GM21447 (cell line): ENCODE measurements at regions not wholly inside any gene's neighbourhood (a gene's known extent, or its start where the extent isn't known, plus 50 kb on each side); places are given as distances from the start of the nearest gene placed in this dataset.

Experiments used
- ATAC-seq: cut with Tn5 transposase; IDR thresholded peaks from one replicate; pipeline ENCODE4 v1.9.1; 2021; ENCODE audit not compliant: unreplicated experiment

DNA sequence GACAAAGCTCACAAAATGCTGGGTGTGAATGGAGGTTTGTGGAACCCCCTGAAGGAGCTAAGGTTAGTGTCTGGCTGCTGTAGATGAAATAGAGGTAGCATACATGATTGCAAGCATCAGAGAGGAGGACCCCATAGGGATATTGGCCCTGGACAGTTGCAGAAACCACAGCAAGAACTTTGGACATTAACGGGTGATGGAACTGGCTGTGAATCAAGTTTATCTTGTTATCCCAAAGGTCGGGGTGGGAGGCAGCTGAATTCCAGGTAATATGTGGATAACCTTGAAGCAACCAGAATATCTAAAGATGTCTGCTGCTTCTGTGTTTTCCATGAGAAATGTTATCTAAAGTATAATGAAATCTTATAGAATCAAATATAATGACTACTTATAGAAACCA, 447.7 kb downstream of the ZSWIM6 start:
- ATAC-seq = no peak

DNA sequence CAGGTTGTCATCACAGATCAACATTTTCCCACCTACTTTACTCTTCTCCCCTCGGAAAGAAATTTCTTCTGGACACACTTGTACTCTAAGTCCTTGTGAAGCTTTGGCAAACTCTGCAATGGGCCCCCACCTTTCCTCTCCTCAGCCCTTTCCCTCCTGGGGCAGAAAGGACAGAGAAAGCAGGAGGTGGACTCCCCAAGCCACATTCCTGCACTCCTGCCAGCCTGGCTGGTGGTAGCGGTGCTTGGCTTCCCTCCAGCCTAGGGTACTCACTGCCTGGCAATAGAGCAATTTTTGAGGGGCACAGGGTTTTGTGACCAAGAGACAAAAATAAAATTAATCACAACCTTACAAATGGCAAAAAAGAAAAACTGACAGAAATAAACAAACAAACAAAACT, 451.4 kb downstream of the ZSWIM6 start:
- ATAC-seq = no peak

DNA sequence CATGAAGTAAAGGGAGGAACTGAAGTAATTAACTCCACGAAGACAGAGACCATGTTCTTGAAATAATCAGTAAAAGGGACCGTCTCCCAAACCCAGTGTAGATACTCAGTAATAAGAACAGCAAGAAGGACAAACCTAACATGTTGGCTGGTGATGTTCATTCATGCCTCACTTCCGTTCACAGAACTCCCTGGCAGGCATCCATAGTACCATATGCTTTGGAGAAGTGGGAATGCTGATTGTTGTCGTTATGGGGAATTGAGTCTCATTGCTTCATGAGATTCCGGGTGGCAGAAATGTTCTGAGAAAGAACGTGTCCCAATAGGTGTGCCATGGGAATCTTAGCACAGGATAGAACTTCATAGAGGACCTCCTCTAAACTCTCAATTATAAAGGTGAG, 452.3 kb downstream of the ZSWIM6 start:
- ATAC-seq = no peak

DNA sequence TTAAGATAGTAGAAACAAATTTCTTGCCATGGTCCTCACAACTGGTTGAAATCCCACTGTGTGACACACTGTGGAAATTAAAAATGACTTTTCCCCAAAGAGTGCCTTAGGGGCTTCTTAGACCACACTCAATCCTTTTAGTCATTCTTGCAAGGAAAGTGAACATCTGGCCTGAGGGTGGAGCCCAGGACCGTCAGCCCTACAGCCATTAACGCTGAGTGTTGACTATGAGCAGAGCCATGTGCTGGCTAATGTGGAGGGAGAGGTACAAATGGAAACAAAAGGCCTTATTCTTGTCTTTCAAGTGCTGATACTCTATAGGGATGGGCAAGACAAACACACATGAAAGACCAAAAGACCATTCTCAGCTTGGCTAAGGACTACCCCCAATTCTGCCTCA, 456.5 kb downstream of the ZSWIM6 start:
- no peak for ATAC-seq

DNA sequence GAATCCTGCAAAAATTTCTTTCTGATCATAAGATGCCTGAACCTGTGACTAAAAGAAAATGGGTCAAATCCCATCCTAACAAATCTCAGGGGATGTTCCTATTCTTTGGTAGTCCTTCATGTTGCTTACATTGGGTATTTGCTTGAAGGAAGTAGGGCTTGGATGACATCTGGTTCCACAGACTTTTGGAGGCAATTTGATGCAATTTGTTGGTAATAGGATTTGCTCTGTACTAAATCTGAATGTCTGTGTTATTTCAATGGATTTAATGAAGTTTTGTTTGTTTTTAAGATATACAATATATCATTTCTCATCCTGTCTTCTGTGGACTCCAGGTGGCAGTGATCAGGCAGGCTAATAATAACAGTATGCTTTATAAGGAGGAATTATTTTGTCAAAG, 457.9 kb downstream of the ZSWIM6 start:
- no peak for ATAC-seq

DNA sequence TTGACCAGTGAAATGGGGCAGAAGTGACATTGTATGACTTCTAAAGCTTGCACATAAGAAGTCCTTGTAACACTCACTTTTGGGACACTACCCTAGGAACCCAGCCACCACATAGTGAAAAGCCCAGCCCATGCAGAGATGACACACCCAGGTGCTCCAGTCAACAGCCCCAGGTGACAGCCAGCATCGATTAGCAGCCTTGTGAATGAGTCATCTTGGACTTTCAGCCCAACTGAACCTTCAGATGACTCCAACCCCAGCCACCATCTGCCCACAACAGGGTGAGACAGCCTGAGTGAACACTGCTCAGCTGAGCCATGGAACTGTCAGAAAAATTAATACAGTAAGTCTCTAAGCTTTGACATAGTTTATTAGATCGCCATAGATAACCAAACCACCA, 458.6 kb downstream of the ZSWIM6 start:
- peak; percentile 83 for ATAC-seq

DNA sequence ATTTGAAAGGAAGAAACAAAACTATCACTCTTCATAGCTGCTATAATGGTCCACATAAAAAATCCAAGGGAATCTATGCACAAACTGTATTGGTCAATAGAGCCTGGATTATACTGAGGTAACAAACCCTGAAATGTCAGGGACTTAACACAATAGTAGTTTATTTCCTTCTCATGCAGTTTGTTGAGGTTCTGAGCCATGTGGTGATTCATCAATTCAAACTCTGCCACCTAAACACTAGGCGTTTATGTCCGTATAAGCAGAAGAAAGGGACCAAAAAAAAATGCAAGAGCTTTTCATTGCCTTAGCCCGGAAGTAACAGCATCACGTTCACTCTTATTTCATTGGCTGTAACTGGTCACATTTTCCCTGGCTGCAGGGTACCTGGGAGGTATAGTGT, 464.7 kb downstream of the ZSWIM6 start:
- no peak for ATAC-seq

DNA sequence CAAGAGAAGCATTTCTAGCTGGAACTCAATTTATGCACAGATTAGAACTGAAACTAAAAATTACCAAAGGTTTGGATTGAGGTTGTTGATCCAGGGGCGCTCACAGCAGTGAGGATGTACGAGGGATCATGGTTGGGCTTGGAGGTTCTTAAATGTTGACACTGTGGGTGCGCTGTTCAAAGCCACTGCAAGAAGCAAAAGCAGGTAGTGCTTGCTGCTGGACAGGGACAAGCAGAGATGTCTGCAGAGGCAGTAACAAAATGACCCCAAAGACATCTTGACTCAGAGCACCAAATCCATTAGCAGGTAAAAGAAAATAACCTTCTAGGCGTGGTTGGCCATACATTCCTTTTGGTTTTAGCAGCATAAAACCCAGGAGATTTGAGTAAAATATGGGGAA, 468.4 kb downstream of the ZSWIM6 start:
- ATAC-seq = no peak

DNA sequence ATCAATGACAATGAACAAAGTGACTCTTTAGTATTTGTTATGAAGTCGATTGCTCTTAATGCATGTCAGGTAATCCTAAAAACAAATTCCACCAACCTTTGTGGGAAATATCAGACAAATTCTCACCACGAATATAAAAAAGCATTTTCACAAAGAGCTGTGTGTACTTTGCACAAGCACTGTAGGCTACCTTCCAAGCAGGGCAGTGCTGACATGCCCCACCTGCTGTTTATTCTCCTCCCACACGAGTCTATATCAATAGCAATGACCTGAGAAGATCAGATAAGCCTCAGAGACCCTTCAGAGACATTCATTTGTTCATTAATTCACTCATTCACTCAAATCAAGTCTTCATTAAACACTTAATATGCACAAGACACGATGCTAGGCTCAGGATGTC, 469.1 kb downstream of the ZSWIM6 start:
- no peak for ATAC-seq

DNA sequence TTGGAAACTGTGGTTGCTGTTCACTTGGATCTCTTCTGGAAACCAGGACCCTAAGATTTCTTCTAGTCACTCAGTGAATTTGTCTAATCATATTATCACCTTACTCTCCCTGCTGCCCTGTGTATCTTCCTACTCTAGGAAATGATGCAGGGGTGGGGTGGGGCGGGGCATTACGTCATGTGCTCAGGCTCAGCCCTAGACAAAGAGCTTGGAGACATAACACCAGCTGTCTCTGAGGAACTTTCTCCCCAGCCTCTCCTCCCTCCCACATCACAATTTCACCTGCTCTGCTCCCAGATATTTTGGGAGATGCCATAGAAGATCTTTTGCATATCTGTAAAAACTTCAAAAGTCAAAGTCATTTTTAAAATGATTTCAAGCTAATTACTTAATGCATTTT, 470.4 kb downstream of the ZSWIM6 start:
- ATAC-seq = no peak

DNA sequence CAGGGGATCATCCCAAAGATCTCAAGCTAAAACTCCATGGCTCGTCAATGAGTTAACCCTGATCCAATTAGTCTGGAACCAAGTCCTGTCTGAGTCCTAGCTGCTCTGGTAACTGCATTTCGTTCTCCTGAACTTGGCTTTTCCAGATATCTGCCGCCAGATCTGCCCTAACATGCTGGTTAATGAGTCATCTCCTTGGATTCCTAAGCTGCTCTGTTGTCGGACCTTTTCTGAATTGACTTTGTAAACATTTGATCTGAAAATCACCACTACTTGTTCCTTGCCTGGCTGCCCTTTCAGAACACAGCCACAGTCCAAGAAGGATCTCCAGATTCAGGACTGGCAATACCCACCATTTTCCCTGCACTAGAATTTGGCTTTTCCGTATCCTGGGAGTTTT, 473.0 kb downstream of the ZSWIM6 start:
- no peak for ATAC-seq

DNA sequence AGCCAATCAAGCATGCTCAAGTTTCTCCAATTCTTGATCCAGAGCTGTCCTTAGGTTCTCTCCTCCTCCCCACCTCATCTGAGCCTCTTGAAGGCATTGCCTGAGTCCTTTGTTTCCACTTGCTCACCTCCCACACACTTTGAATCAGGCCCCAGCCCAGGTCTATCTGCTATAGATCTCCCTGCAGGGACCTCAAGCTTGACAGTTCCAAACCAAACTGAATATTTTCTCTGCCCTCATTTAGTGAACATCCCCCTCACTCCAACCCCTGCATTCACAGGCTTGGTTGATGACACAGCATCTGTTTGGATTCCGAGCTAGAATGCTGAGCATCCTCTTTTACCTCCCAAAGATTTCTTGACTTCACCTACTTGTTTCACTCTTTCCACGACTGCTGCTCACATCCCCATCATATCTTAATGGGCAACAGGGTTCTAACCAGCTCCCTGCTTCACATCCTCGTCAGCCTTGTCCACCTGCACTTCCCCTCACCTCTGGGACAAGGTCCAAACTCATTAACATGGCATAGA, 474.5 kb downstream of the ZSWIM6 start:
- no peak for ATAC-seq

DNA sequence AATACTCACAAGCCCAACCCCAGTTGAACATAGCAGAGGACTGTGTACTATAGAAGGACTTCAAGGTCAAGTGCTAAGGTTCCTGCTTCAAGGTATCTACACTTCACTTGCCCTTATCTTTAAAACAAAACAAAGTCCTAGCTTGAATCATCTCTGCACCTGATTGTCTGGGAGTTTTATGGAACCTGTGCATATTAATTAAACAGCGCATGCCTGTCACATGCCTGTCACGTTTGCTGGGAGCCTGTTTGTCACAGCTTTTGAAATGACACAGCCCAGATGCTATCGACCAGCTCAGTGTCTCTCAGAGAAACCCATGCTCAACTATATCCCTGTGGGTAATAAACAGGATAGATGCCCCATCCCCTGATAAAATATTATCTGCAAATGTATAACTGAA, 476.0 kb downstream of the ZSWIM6 start:
- ATAC-seq = no peak

DNA sequence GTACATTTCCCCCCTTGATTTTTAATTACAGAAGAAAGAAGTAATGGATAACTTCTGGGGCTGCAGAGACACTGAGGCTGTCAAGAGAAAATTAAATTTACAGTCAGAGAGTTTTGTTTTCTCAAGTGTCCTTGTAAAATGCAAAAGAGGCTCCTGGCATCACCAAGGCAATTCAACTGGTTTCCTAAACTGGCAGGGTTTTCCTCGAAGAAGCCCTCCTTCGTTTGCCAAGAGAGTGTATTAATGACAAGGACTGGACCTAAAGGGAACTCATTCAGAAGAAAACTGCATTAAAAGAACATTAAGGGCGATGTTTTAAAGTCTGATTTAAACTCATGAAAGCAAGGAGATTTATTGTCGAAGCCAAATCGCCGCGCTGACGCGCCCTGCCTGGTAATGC, 476.9 kb downstream of the ZSWIM6 start:
- ATAC-seq = no peak

DNA sequence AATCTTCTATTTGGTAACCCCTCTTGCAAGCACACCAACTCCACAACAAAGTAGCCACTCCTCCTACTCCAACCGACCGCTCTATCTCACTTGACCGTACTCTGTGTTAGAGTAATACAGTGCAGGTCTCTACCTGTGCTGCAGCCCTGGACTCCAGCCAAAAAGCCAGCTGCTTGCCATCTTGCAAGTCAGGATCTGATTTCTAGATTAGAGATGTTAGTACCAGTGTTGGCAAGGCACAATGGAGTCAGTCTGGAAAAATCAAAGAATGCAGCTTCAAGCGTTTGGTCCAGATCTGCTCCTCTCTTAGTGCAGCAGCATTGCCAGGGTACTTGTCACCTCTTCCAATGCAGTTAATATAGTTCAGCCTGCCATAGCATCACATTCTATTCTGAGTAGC, 477.6 kb downstream of the ZSWIM6 start:
- ATAC-seq = no peak

DNA sequence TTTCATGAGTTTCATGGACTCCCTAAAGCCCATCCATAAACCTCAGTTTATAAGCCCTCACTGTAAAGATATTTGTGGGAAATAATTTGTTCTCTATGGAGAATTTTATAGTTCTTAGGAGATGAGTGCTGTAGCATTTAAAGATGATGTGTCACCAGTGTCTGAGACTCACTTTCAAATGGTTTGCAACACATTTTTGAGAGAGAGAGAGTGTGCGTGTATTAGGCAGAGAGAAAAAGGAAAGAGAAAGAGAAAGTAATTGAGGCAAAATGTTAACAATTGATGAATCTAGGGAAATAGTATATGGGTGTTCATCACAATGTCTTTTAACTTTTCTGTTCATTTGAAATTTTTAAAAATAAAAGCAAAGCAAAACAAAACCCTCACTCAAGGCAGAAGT, 479.0 kb downstream of the ZSWIM6 start:
- no peak for ATAC-seq

DNA sequence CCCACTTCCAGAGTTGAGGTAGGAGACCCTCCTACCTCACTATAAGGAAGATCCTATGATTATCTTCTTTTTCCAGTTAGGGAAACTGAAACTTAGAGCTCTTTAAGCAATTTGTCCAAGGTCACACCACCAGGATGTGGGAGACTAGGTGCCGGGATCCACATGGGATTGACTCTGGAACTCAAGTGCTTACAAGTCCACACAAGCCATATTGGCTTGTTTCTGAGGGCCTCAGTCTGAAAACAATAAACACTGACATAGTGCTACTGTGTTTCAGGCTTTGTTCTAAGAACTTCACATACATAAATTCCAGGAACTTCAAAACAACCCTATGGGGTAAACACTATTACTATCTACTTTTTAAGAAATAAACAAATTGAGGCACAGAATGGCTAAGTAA, 481.3 kb downstream of the ZSWIM6 start:
- ATAC-seq = no peak

DNA sequence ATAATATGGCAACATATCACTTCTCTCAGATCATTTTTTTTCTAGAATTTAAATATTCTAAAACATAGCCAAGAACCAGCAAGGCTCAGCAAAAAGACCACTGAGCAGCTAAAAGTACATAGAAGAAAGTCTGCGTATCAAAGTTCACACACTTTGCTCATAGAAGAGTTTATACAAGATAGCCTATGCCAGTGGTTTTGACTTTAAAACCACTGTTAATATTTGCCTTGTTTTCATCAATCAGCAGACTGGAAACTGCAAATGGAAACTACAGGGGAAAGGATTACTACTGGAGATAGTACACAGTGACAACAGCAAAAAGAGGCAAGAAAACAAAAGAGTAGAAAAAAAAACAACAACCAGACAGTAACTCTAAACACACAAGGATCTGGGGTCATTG, 483.3 kb downstream of the ZSWIM6 start:
- ATAC-seq = no peak

DNA sequence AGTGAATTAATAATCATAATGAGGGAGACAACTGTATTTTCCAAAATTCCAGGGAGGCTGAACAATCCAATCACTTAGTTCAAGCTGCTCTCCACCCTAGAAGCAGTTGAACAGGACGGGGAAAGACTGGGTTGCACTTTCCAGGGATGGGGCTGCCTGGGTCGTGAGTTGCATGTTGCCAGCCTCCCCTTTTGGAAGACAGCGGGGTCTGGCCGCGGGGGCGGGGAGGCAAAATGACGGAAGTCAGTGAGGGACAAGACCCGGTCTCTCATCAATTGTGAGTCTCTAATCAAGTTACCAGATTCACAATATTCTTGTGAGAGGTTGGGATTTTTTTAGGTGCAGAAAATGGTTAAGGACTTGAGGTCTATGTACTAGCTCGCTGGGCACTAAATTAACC, 484.1 kb downstream of the ZSWIM6 start:
- ATAC-seq = no peak

DNA sequence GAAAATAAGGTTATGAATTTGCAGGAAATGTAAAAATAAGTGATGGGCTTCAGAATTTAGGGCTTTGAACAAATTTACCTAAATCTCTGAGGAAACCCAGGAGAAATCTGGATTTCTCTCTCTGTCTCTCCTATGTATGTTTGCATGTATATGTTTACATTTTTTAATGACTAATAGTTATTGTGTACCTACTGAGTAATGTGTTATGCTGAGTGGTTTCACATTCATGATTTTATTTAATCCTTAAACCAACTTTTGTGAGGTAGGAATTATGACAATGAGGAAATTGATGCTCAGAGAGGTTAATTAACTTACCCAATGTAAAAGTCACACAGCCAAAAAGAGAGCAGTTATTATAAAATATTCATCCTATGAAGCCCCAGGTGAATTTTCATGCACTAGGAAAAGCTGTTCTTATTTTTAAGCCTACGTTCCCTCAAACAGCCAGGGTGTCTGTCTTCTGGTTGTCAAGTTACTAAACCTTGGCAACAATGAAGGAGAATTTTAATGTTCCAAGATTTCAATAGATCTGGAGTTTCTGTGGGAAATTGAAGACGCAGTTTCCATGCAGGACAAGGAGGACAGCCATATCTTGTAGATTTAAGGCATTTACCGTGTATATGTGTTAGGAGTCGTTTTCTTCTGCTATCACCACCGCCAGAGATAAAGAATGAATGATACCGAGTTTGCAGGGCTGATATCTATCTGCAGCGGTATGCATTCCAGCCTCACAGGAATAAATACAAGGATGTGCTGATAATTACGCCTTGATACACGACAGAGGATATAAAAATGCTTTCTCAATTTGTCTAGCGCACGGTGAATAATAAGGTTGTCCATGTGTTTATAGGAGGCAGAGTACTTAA, 484.8 kb downstream of the ZSWIM6 start:
- ATAC-seq = no peak

DNA sequence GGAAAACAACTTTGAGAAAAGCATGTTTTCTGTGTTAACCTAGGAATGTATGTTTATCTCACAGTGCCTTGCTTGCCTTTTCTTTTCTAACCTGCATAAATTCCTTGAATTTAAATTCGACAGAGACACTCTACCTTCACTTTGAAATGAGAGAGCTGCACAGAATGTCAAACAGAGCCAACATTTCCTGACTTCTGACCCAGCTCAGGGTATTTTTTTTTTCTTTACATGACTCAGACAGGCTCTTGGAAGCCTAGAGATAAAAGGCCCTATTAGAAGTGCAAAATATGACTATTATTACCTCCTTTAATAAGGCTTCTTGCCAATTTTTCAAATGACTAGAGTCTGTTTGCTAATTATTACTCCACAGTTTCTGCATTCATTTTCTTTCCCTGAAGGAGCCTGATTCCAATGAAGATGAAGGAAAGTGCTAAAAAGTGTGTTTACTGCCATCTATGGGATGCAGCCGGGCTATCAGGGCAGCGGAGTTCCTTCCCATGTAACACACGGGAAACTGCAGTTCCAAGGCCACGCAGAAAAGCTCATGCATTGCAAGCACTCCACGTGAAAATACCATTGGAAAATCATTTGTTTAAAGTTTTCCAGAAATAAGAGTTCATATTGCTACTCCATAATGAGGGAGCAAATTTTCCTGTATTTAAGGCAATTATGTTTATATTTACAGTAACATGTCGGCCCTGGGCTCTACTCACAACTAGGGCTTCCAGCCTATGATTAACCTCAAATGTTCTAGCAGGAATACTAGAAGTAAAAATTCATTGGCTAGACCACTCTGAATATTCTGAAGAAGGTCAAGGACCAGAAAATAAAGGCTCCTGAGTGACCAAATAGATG, 485.6 kb downstream of the ZSWIM6 start:
- ATAC-seq = no peak

DNA sequence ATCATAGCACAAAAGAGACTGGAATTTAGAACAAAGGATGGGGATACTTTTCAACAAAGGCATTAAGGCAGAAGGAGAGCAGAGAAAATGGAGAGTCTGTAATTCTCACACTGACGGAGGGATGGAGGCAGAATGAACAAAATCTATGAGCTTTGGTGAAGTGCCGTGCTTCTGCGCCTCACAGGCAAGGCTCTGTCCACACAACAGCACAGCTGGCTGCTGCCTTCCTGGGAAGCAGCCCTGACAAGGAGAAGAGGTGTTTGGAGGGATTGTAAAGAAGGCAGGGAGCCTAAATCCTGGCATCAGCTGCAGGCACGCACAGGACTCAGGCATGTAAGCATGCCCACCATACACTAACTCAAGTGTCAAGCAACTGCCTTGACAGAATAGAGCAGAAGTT, 485.2 kb upstream of the KIF2A start:
- no peak for ATAC-seq
